HG02870 (cell line): ENCODE measurements at regions not wholly inside any gene's neighbourhood (a gene's known extent, or its start where the extent isn't known, plus 50 kb on each side); places are given as distances from the start of the nearest gene placed in this dataset.
"Not testable (repeated sequence)": the region's sequence is repeated elsewhere in the genome, so short reads cannot be mapped to it uniquely, and the experiment has no call there.

Experiments
- ATAC-seq: cut with Tn5 transposase; IDR thresholded peaks from one replicate; pipeline ENCODE4 v1.9.1; 2021; ENCODE audit warnings: mild to moderate bottlenecking, moderate library complexity; ENCODE audit not compliant: unreplicated experiment

DNA sequence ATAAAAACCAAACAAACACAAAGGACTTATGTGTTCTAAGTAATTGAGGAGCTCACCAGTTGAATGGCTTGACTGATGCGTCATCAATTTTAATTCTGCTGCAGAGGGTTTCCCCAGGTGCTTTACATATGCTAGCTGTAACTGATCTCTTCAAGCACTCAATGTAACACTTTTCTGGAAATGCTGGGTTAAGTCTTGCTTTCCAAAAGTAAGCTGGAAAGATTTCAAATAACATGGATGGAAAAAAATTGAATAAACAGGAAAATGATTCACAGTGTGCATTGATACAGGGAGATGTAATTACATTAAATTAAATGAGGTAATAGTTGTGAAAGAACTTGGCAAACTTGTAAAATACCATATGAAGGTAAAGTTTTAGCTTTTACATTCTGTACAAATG, 186.7 kb upstream of the WDFY3 start:
- no peak for ATAC-seq

DNA sequence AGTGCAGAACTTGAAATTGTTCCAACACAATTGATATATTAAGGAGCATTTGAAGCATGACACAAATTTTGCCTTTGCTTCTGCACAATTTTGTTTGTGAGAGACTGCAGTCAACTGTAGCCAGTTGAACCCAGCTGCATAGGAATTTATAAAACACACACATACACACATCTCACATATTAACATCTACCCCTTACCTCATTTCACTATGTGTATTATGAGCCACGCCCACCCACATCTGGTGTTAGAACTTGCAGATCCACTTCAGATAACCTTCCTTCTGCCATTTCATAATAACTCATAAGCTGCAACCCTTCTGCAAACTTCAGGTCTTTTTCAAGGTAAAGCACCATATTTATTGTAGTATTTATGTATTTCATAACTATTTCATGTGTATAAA, 188.1 kb upstream of the WDFY3 start:
- ATAC-seq: no peak

DNA sequence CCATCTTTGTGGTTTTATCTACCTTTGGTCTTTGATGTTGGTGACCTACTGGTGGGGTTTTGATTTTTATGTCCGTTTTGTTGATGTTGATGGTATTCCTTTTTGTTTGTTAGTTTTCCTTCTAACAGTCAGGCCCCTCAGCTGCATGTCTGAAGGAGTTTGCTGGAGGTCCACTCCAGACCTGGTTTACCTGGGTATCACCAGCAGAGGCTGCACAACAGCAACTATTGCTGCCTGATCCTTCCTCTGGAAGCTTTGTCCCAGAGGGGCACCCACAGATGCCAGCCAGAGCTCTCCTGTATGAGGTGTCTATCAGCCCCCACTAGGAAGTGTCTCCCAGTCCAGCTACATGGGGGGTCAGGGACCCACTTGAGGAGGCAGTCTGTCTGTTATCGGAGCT, 199.3 kb upstream of the WDFY3 start:
- ATAC-seq: no peak

DNA sequence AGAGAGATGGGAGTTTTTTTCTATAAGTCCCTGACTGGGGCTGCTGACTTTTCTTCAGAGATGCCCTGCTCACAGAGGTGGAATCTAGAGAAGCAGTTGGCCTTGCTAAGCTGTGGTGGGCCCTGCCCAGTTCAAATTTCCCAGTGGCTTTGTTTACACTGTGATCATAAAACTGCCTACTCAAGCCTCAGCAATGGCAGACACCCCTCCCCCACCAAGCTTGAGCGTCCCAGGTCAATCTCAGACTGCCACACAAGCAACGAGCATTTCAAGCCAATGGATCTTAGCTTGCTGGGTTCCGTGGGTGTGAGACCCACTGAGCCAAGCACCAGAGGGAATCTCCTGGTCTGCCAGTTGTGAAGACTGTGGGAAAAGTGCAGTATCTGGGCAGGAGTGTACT, 199.8 kb upstream of the WDFY3 start:
- no peak for ATAC-seq

DNA sequence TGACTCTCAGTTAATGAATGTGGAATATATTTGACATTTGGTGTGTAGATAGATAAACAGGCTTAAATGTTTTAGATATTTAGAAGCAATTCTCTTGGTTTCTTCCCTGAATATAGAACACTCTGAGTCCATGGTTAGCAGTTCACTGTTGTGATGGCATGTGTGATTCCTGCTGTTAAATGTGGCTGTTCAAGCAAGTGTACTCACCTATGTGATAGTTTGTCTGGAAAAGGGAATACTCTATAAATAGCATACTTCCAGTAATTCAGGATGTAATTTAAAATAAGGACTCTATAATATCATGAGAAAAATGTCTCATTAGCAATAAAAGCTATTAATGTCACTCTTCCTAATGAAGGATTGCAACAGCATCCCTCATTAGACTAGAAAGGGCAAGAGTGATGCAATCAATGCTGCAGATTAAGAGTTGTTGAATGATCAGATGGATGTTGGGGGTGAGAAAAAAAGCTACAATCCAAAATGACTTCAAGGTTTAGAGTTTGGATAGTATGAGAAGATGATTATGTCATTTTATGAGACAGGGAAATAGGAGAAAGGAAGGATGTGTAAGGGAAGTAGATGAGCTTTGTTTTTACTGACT, 201.8 kb upstream of the WDFY3 start:
- no peak for ATAC-seq

DNA sequence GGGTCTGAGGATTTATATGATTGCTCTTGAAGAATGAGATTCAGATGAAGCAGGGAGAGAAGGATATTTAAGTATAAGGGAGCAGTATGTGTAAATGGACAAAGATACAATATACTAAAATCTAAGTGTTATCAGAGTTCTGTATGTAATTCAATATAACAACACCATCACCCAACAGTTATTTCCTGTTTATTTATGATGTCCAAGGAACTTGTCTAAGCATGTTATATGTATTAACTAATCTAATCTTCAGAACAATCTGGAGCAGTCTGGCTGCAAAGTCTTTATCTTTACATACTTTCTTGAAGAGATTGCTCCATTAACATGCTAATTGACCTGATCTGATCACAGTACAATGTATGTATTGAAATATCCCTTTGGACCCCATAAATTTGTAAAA, 203.8 kb upstream of the WDFY3 start:
- no peak for ATAC-seq

DNA sequence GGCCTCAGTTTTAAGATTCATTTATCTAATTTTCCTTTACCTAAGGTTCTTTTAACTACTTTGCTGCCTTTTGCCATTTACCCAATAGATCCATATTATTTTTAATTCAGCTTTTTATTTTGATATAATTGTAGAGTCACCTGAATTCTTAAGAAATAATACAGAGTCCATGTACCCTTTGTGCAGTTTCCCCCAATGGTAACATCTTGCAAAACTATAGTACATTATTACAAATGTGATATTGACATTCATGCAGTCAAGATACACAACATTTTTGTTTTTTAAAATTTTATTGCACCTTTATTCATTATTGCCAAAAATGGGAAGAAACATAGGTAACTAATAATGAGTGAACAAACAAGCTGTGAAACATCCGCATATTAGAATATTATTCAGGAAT, 208.7 kb upstream of the WDFY3 start:
- ATAC-seq: no peak

DNA sequence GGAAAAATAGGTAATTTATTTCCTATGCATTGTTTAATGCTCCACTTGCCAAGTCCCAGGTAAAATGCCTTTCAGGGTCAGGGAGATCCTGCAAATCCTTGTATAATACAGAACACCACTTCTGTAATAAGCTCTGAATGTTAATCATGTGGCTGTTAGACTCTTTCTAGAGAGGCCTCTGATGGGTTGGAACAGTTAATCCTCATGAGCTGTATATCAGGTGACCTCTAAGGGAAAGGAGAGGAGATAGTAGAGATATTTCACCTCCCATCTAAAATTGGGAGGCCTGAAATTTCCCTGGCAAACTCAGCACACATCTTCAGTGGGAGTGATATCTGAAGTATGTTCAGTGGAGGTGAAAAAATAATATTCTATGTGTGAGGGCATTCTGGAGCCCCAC, 210.6 kb upstream of the WDFY3 start:
- ATAC-seq: no peak

DNA sequence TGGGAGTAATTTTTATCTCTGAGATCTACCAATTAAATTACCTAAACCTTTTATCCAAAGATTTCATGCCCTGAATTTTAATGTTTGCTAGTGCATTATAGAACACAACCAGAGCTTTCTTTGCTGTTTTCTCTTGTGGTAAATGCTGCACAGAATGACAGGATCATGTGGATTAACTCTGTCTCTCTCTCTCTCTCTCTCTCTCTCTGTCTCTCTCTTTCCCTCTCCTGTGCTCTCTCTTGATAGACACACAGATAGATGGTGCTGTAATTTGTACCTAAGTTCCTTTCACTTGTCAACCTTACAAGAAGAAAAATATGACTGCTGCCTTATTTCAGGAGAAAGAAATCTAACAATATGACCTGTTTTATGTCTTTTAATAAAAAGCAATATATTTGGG, 211.2 kb upstream of the WDFY3 start:
- ATAC-seq: no peak

DNA sequence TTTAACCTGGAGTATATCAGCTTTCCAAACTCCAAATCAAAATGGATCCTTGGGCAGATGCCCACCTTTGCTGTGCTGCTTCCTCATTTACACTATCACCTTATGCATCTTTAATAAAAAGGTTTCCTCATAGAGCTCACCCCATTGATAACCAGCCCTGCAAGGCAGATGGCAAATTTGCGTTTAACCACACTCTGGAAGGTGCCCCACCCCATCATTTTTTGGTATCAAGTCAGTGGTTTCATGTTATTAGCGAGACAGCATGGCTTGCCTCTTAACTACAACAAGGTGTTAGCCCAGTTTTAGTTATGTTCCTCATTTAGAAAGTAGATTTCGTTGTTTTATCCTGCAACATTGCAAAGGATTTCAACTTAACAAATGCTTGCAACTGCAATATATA, 214.0 kb upstream of the WDFY3 start:
- no peak for ATAC-seq

DNA sequence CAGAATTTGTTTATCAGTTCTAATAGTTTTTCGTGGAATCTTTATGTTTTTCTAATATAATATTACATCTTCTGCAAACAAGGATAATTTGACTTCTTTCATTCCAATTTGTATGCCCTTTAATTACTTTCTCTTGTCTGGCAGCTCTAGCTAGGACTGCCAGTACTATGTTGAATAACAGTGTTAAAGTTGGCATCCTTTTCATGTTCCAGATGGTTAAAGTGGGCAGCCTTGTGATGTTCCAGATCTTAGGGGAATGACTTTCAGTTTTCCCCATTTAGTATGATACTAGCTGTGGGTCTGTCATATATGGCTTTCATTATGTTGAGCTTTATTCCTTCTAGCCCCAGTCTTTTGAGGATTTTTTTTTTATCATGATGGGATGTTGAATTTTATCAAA, 220.6 kb upstream of the WDFY3 start:
- no peak for ATAC-seq

DNA sequence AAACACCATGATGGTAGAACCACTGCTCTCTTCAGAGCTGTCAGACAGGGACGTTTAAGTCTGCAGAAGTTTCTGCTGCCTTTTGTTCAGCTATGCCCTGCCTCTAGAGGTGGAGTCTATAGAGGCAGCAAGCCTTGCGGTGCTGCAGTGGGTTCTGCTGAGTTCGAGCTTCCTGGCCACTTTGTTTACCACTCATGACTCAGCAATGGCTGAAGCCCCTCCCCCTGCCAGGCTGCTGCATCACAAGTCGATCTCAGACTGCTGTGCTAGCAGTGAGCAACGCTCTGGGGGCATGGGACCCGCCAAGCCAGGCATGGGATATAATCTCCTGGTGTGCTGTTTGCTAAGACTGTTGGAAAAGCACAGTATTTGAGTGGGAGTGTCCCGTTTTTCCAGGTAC, 229.5 kb upstream of the WDFY3 start:
- ATAC-seq: not testable (repeated sequence)

DNA sequence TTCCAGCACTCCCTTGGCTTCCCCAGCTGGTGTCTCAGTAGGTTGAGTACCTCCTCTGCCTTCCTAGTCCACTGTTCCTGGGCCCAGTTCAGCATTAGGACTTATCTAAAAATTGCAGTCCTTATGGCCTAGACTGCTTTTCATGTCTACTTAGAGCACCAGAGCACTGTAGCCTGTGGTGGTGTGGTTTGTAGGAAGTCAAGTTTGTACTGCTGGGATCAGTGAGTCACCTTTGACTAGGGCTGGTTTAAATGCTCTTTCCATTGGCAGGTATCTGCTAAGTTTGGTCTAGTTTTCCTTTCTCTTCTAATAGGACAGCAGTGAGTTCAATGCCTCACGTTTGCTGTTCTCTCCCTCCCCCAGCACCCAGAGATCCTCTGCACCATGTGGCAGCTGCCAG, 233.6 kb upstream of the WDFY3 start:
- no peak for ATAC-seq

DNA sequence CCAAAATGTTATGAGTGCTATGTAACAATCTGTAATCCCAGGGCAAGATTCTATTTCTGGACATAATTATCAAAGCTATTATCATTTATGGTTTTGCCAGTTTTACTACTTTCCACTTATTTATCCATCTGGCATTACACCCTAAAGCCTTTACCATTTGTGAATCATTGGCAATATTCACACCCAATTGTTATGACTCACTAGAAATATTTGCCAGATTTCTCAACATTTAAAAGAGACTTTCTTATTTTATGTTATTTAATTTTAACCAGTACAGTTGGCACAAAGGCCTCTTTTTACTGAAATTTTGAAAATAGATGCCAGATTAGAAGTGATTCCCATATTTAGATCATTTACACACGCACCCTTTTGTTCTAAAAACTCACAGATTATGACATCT, 242.7 kb upstream of the WDFY3 start:
- no peak for ATAC-seq

DNA sequence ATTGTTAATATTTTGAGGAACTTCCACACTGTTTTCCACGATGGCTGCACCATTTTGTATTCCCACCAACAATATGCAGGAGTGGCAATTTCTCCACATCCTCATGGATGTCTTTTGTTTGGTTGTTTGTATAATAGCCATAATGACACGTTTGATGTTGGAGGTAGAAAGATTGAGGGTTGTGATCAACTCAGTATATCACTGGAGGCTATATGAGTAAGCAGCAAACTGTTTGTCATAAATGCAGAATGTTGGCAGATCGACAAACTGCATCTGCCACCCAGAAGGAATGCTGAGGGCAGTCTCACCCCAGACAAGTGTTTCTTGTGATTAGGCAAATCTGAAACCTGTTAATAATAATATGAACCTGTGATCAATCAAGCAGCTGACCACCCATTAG, 243.9 kb upstream of the WDFY3 start:
- ATAC-seq: no peak

DNA sequence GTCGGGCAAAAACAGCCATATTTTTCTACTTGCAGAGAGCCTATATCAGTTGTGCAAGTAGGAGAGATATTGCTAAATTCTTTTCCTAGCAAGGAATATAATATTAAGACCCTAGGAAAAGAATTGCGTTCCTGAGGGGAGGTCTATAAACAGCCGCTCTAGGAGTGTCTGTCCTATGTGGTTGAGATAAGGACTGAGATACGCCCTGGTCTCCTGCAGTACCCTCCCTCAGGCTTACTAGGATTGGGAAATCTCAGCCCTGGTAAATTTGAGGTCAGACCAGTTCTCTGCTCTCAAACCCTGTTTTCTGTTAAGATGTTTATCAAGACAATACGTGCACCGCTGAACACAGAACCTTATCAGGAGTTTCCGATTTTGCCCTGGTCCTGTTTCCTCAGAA, 250.1 kb upstream of the WDFY3 start:
- not testable (repeated sequence) for ATAC-seq

DNA sequence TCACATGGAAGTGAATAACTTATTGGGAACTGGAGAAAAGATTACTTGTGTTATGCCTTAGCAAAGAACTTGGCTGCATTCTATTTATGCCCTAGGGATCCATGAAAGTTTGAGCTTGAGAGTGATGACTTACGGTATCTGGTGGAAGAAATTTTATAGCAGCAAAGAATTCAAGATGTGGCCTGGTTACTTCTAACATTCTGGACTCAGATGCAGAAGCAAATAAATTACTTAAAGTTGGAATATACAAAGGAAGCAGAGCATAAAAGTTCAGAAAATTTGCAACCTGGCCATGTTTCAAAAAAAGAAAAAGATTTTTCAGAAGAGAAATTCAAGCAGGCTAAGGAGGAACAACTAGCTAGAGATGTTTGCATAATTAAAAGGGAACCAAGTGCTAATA, 252.3 kb upstream of the WDFY3 start:
- ATAC-seq: no peak

DNA sequence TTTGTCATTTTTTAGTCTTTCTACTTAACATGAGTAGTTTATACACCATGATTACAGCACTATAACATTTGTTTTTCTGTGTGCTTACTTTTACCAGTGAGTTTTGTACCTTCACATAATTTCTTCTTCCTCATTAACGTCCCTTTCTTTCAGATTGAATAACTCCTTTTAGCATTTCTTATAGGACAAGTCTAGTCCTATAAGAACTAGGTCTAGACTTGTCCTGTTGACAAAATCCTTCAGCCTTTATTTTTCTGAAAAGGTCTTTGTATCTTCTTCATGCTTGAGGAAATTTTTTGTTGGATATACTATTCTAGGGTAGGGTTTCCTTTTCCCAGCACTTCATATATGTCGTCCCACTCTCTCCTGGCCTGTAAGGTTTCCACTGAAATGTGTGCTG, 253.3 kb upstream of the ARHGAP24 start:
- ATAC-seq: no peak

DNA sequence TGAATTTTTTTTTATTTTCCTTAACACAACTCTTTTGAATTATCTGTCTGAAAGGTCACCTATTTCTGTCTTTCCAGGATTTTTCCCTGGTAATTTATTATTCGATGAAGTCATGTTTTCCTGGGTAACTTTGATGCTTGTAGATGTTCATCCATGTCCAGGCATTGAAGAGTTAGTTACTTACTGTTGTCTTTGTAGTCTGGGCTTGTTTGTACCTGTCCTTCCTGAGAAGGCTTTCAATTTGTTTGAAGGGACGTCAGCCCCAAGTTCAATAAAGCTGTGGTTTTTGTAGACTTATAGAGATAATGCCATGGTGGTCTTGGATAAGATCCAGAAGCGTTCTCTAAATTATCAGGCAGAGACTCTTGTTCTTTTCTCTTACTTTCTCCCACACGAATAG, 252.4 kb upstream of the ARHGAP24 start:
- no peak for ATAC-seq

DNA sequence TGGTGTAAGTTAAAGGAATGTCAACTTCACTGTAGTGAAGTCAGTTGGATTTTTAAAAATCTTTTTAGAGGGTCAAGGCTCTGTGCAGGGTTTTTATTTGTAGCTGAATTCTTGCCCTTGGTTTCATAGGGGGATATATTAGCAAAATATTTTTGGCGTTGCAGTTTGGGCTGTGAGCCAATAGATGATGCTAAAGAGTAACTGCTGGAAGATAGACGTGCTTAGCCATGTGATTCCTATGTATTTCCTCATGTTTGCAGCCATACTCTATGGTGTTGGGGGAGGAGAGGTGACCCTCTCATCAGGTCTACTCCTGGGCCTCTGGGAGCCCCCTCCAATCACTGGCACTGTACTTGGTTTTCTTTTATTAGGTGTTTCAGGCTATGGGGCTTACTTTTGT, 246.7 kb upstream of the ARHGAP24 start:
- no peak for ATAC-seq

DNA sequence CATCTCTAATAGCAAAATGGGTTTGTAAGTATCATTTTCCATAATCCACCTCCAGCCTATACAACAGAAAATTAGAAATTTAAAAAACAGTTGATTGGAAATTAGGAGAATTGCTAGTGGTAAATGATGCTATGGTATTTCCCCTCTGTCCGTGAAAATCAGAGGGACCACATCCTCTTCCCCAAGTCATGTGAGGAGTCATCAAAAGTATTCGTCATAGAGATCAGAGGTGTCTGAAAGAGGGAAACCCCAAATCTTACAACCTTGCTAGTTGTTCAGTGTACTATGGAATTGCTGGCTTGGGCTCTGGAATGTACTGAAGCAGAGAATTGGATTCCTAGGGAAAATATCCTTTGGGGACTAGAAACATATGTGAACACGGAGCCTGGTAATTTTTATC, 241.4 kb upstream of the ARHGAP24 start:
- ATAC-seq: no peak

DNA sequence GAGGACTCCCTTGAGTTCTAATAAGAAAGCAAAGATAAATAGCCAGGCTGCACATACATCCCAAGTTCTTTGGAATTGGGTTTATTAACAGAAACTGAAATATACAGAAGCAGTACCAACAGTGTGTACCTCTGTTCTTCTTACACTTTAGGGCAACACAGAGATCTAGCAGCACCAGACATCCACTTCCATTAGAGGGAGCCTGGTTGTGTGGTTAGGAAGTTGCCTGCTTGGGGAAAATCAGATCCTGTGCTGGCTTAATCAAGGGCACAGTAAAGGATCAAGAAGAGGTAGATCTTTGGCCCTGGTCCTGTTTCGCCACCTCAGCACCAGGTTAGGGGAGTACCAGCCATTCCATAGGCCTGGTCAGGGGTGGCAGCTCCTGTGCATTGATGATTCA, 231.1 kb upstream of the ARHGAP24 start:
- ATAC-seq: no peak

DNA sequence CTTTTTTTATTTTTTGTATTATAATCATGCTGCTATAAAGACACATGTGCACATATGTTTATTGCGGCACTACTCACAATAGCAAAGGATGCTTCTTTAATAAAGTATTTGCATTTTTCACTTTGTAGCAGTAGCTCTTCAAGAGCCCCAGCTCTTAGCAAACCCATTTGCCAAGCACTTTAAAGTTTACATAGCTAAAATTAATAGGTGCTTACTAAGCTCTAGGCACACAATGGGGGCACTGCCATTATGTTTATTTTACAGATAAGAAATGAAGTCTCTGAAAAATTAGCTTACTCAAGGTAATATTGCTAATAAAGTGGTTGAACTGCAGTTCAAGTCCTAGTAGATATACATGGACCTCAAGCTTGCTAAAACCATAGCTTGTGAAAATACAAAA, 230.3 kb upstream of the ARHGAP24 start:
- ATAC-seq: no peak

DNA sequence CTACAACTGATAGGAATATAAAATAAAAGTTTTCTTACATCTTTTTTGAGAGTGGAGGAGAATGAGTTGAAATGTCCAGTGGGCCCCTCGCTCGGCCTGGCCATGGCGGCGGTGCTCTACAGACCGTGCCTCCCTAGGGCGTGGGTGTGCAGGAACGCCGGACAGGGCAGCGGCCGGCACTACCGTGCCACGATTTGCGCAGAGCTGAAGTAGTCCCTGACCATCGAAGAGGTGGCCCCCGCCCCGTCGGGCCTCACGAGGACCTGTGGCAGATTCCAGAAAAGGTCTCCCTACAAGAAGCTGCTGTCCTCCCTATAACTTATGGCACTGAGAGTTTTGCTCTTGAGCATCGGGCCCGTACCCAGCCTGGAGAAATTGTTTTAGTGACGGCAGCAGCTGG, 228.9 kb upstream of the ARHGAP24 start:
- no peak for ATAC-seq
